H1 (cell line): ENCODE measurements at regions not wholly inside any gene's neighbourhood (a gene's known extent, or its start where the extent isn't known, plus 50 kb on each side); places are given as distances from the start of the nearest gene placed in this dataset.

Source experiments
- CTCF ChIA-PET: fragments of 300-600 bp; sonication (Branson Sonifier 250); formaldehyde crosslinking; loops from one replicate; lab custom pipeline; 2021; ENCODE audit not compliant: partially characterized antibody; lab: Charles Lee
- POLR2A ChIA-PET: fragments of 300-600 bp; sonication (Branson Sonifier 250); formaldehyde crosslinking; loops from one replicate; lab custom pipeline; 2021; ENCODE audit warnings: inconsistent platforms; ENCODE audit not compliant: partially characterized antibody; lab: Charles Lee
- DNase-seq, 2 experiments: peaks; one replicate each; pipeline versions ENCODE4 v3.0.0 to v3.0.0-alpha.2; 2010 to 2022; ENCODE audit warnings: low spot score in 2 of 2, low read depth in 1 of 2, mixed read lengths in 1 of 2
- FAIRE-seq: peaks from 2 replicates; lab custom pipeline; 2011; peaks lifted over from hg19 to GRCh38; lab: Jason Lieb, UNC
- H2AFZ ChIP-seq: 2 replicates; pipeline ENCODE4 v1.8.1; 2012; ENCODE audit warnings: low read length, inconsistent platforms
- H2AK5ac ChIP-seq: 2 replicates; pipeline ENCODE4 v1.6.1; 2013; ENCODE audit warnings: low read depth, low read length
- H2BK120ac ChIP-seq: replicated peaks from 2 replicates; pipeline ENCODE3; 2013; ENCODE audit warnings: low read depth, low read length, inconsistent platforms
- H2BK12ac ChIP-seq: 2 replicates; pipeline ENCODE4 v1.6.1; 2013; ENCODE audit warnings: low read depth, low read length
- H2BK15ac ChIP-seq: 2 replicates; pipeline ENCODE4 v1.6.1; 2013; ENCODE audit warnings: low read length
- H2BK20ac ChIP-seq: 2 replicates; pipeline ENCODE4 v1.6.1; 2013; ENCODE audit warnings: low read length
- H2BK5ac ChIP-seq: 2 replicates; pipeline ENCODE4 v1.6.1; 2013; ENCODE audit warnings: low read depth, low read length
- H3K14ac ChIP-seq: 2 replicates; pipeline ENCODE4 v1.6.1; 2013; ENCODE audit warnings: inconsistent platforms; ENCODE audit not compliant: insufficient read length
- H3K18ac ChIP-seq: 2 replicates; pipeline ENCODE4 v1.6.1; 2013; ENCODE audit warnings: low read length; ENCODE audit errors: extremely low read depth
- H3K23ac ChIP-seq: 2 replicates; pipeline ENCODE4 v1.6.1; 2013; ENCODE audit warnings: inconsistent platforms; ENCODE audit not compliant: insufficient read length
- H3K23me2 ChIP-seq: 2 replicates; pipeline ENCODE4 v1.6.1; 2013; ENCODE audit warnings: low read depth, low read length
- H3K27ac ChIP-seq: 2 replicates; pipeline ENCODE4 v1.6.1; 2011; ENCODE audit warnings: low read depth, low read length, inconsistent platforms
- H3K27me3 ChIP-seq, 4 experiments: replicated peaks in 1 of 4; 1 replicate in 1 of 4; 2 replicates in 3 of 4; pipeline versions ENCODE4 v1.6.1 to v1.8.1; 2011 to 2013; ENCODE audit warnings: low read length in 3 of 4, mild to moderate bottlenecking in 3 of 4, inconsistent platforms in 2 of 4, mixed read lengths in 2 of 4, moderate library complexity in 1 of 4; ENCODE audit not compliant: control insufficient read depth in 3 of 4, insufficient read depth in 3 of 4; ENCODE audit errors: extremely low read depth in 1 of 4
- H3K36me3 ChIP-seq, 4 experiments: 2 replicates each; pipeline versions ENCODE4 v1.6.1 to v1.8.1; 2011 to 2013; ENCODE audit warnings: mild to moderate bottlenecking in 4 of 4, low read length in 3 of 4, moderate library complexity in 2 of 4, control low read depth in 1 of 4, inconsistent platforms in 1 of 4; ENCODE audit not compliant: insufficient read depth in 4 of 4, control insufficient read depth in 2 of 4
- H3K4ac ChIP-seq: replicated peaks from 2 replicates; pipeline ENCODE3; 2013; ENCODE audit warnings: low read length, low read depth, mixed read lengths, inconsistent platforms; ENCODE audit not compliant: insufficient read length
- H3K4me1 ChIP-seq, 4 experiments: replicated peaks in 1 of 4; 1 replicate in 1 of 4; 2 replicates in 3 of 4; pipeline versions ENCODE4 v1.6.1 to v1.8.1; 2011 to 2013; ENCODE audit warnings: low read length in 3 of 4, inconsistent platforms in 2 of 4, mixed read lengths in 1 of 4; ENCODE audit not compliant: insufficient read depth in 4 of 4, control insufficient read depth in 3 of 4
- H3K4me2 ChIP-seq, 2 experiments: 2 replicates each; pipeline versions ENCODE4 v1.6.1 to v1.8.1; 2011 to 2013; ENCODE audit warnings: low read depth in 2 of 2, low read length in 2 of 2, control low read depth in 1 of 2, inconsistent platforms in 1 of 2, mild to moderate bottlenecking in 1 of 2; ENCODE audit not compliant: insufficient read depth in 1 of 2
- H3K4me3 ChIP-seq, 4 experiments: fragments of 200-600, 300-600 bp in 1 of 4; sonication (generic), shearing (Covaris generic), sonication (Bioruptor Twin) in 1 of 4; 2 replicates each; pipeline versions ENCODE4 v1.5.1 to v1.8.1; 2011 to 2016; ENCODE audit warnings: low read length in 4 of 4, low read depth in 3 of 4, control low read depth in 2 of 4, inconsistent platforms in 2 of 4, mild to moderate bottlenecking in 2 of 4, mixed read lengths in 1 of 4, moderate library complexity in 1 of 4; ENCODE audit not compliant: insufficient read depth in 2 of 4; ENCODE audit errors: extremely low read depth in 1 of 4
- H3K56ac ChIP-seq: replicated peaks from 2 replicates; pipeline ENCODE3; 2013; ENCODE audit warnings: low read depth, mild to moderate bottlenecking, mixed read lengths, low read length, inconsistent platforms; ENCODE audit not compliant: insufficient read length
- H3K79me1 ChIP-seq: 2 replicates; pipeline ENCODE4 v1.6.1; 2013; ENCODE audit warnings: low read depth, low read length, control low read depth
- H3K79me2 ChIP-seq, 2 experiments: 2 replicates each; pipeline versions ENCODE4 v1.6.1 to v1.8.1; 2012 to 2013; ENCODE audit warnings: low read length in 2 of 2, mild to moderate bottlenecking in 2 of 2, inconsistent platforms in 1 of 2; ENCODE audit not compliant: insufficient read depth in 2 of 2, control insufficient read depth in 1 of 2
- H3K9ac ChIP-seq, 4 experiments: replicated peaks in 1 of 4; 1 replicate in 1 of 4; 2 replicates in 3 of 4; pipeline versions ENCODE4 v1.6.1 to v1.8.1; 2011 to 2013; ENCODE audit warnings: low read depth in 3 of 4, low read length in 3 of 4, control low read depth in 2 of 4, mild to moderate bottlenecking in 2 of 4, moderate library complexity in 2 of 4, inconsistent platforms in 1 of 4; ENCODE audit errors: extremely low read depth in 1 of 4
- H3K9me3 ChIP-seq, 2 experiments: 2 replicates each; pipeline versions ENCODE4 v1.6.1 to v1.8.1; 2012 to 2013; ENCODE audit warnings: mild to moderate bottlenecking in 2 of 2, moderate library complexity in 2 of 2, control low read depth in 1 of 2, inconsistent platforms in 1 of 2, low read depth in 1 of 2, low read length in 1 of 2, mixed read lengths in 1 of 2; ENCODE audit not compliant: insufficient read depth in 2 of 2
- H4K20me1 ChIP-seq, 2 experiments: replicated peaks in 1 of 2; 2 replicates each; pipeline versions ENCODE3 to v1.8.1; 2011 to 2013; ENCODE audit warnings: inconsistent platforms in 2 of 2, low read length in 2 of 2, mild to moderate bottlenecking in 1 of 2; ENCODE audit not compliant: insufficient read depth in 2 of 2, control insufficient read depth in 1 of 2
- H4K5ac ChIP-seq: 2 replicates; pipeline ENCODE4 v1.6.1; 2013; ENCODE audit warnings: low read length, low read depth, mixed read lengths, inconsistent platforms; ENCODE audit not compliant: insufficient read length
- H4K8ac ChIP-seq: 2 replicates; pipeline ENCODE4 v1.8.0; 2013; ENCODE audit warnings: mild to moderate bottlenecking, moderate library complexity, low read length, inconsistent platforms; ENCODE audit not compliant: insufficient read depth; ENCODE audit errors: extremely low read depth
- H4K91ac ChIP-seq: replicated peaks from 2 replicates; pipeline ENCODE3; 2013; ENCODE audit warnings: low read length, mixed read lengths, inconsistent platforms; ENCODE audit not compliant: insufficient read length
- BACH1 ChIP-seq: IDR thresholded peaks from 2 replicates; pipeline ENCODE4 v1.6.1; 2012; ENCODE audit warnings: low read length, improper control_type of control experiment
- CHD2 ChIP-seq: IDR thresholded peaks from 2 replicates; pipeline ENCODE4 v1.6.1; 2012; ENCODE audit warnings: low read length, improper control_type of control experiment
- JUN ChIP-seq: IDR thresholded peaks from 2 replicates; pipeline ENCODE4 v1.6.1; 2011; ENCODE audit warnings: low read depth, mild to moderate bottlenecking, improper control_type of control experiment, low read length
- POLR2A ChIP-seq, 2 experiments: IDR thresholded peaks; 1 replicate in 1 of 2; 2 replicates in 1 of 2; pipeline ENCODE4 v1.6.1; 2011; ENCODE audit warnings: low read depth in 2 of 2, low read length in 2 of 2, mild to moderate bottlenecking in 2 of 2; ENCODE audit errors: control extremely low read depth in 1 of 2
- POU5F1 ChIP-seq: IDR thresholded peaks from 2 replicates; pipeline ENCODE4 v1.6.1; 2011; ENCODE audit warnings: low read depth, mild to moderate bottlenecking, low read length, moderate library complexity
- RAD21 ChIP-seq, 2 experiments: IDR thresholded peaks in 1 of 2; conservative IDR thresholded peaks in 1 of 2; 2 replicates each; pipeline ENCODE4 v1.6.1; 2011; ENCODE audit warnings: low read depth in 2 of 2, low read length in 2 of 2, improper control_type of control experiment in 1 of 2, inconsistent platforms in 1 of 2, mild to moderate bottlenecking in 1 of 2, moderate library complexity in 1 of 2
- RFX5 ChIP-seq: IDR thresholded peaks from 2 replicates; pipeline ENCODE4 v1.6.1; 2011; ENCODE audit warnings: low read depth, low read length, improper control_type of control experiment, borderline replicate concordance
- RNF2 ChIP-seq: fragments of 200-900, 300-1000 bp; sonication (generic); IDR thresholded peaks from 2 replicates; pipeline ENCODE4 v1.7.1; 2016; ENCODE audit warnings: borderline replicate concordance, low read depth, mild to moderate bottlenecking, antibody characterized with exemption, low read length; ENCODE audit not compliant: poor library complexity, severe bottlenecking; ENCODE audit errors: missing control alignments
- SAP30 ChIP-seq: fragments of 300-600 bp; sonication (generic); IDR thresholded peaks from 2 replicates; pipeline ENCODE4 v1.7.1; 2012; ENCODE audit warnings: low read length, moderate library complexity, mild to moderate bottlenecking, inconsistent platforms; ENCODE audit not compliant: insufficient read depth, insufficient replicate concordance
- SP1 ChIP-seq: IDR thresholded peaks from 2 replicates; pipeline ENCODE4 v1.6.1; 2011; ENCODE audit warnings: low read depth, low read length
- SP4 ChIP-seq: IDR thresholded peaks from 2 replicates; pipeline ENCODE4 v1.6.1; 2012; ENCODE audit warnings: low read length, inconsistent platforms
- WGBS, 2 experiments: shearing (Covaris generic) in 1 of 2; methylation state at CpG; one replicate each; pipeline versions ENCODE4 v1.1.6 to v1.1.7; 2013 to 2015; ENCODE audit warnings: low lambda C conversion rate in 2 of 2, mixed read lengths in 2 of 2, inconsistent platforms in 1 of 2, low coverage in 1 of 2, missing lambda C conversion rate in 1 of 2; ENCODE audit not compliant: insufficient replicate concordance in 2 of 2, insufficient coverage in 1 of 2, insufficient read length in 1 of 2; ENCODE audit errors: extremely low coverage in 1 of 2, missing lambda C conversion rate in 1 of 2; 5-methylcytosine and 5-hydroxymethylcytosine counted together

GRCh38 chr2:22900674-22901073 is 484.3 kb upstream of the KLHL29 start:
- Histone ChIP-seq H3K18ac (no peak overlapping the region), H4K20me1 (no peaks in the 10 kb centered on the region), H3K4me1 (no peaks in the 10 kb centered on the region), H3K79me2 (no peaks in the 10 kb centered on the region), H3K4me2 (no peak overlapping the region), H2BK12ac (no peak overlapping the region), H3K27ac (no peak overlapping the region), H3K56ac (no peak overlapping the region), H3K4ac (no peak overlapping the region), H3K9ac (no peak overlapping the region), H3K23ac (no peak overlapping the region), H3K79me1 (no peaks in the 10 kb centered on the region), H4K91ac (no peak overlapping the region), H3K36me3 (no peaks in the 10 kb centered on the region), H2BK15ac (no peak overlapping the region), H2BK120ac (no peak overlapping the region), H2AK5ac (no peak overlapping the region), H3K4me3 (no peak overlapping the region), H2BK5ac (no peak overlapping the region), H3K27me3 (no peaks in the 10 kb centered on the region), H4K5ac (no peak overlapping the region), H4K8ac (no peak overlapping the region), H2BK20ac (no peak overlapping the region), H3K9me3 (no peaks in the 10 kb centered on the region), H3K23me2 (no peaks in the 10 kb centered on the region), H3K14ac (no peak overlapping the region), H2AFZ (no peak overlapping the region)
- FAIRE-seq (no peak), DNase-seq (no peak)
- 96% methylated on average over 2 of the region's 2 CpGs; no CpG with 5 or more reads in 1 of the 2 experiments for whole genome bisulfite sequencing, 2 experiments
- ChIA-PET POLR2A (no interaction called here), CTCF (interaction anchor here (0.7 to 1.7 kb wide), 3 partner anchors 9 to 15 kb away, joined by 3 to 6 read pairs (median 3); no protein-coding TSS in a partner anchor)
- TF ChIP-seq RAD21 (IDR thresholded peaks at IDR 0.05 in 1 of 2, conservative IDR thresholded peaks at IDR 0.05 in 1 of 2; ENCODE audit: low read depth in 2 of 2, low read length in 2 of 2), result no peak
- TF ChIP-seq SAP30, result no peak
- TF ChIP-seq JUN, result no peak
- TF ChIP-seq RNF2, result no peak
- TF ChIP-seq SP1, result no peak
- no peak for TF ChIP-seq RFX5
- TF ChIP-seq POLR2A (IDR thresholded peaks at IDR 0.05; ENCODE audit: control extremely low read depth in 1 of 2, low read depth in 2 of 2, low read length in 2 of 2), result no peak
- TF ChIP-seq CHD2, result no peak
- TF ChIP-seq BACH1, result no peak
- no peak for TF ChIP-seq SP4
- TF ChIP-seq POU5F1, result no peak
